ENCODE measurements at regions not wholly inside any gene's neighbourhood (a gene's known extent, or its start where the extent isn't known, plus 50 kb on each side); places are given as distances from the start of the nearest gene placed in this dataset.

GRCh38 chr19:46954993-46955812 lies 64.4 kb upstream of the NPAS1 start:
- TF ChIP-seq POLR2AphosphoS5 (IDR thresholded peaks at IDR 0.05; ENCODE audit: insufficient read depth, low read depth, low read length) (no peak), EZH2 (IDR thresholded peaks at IDR 0.05; ENCODE audit: borderline replicate concordance, low read depth, low read length, severe bottlenecking) (no peak), POLR2A (IDR thresholded peaks at IDR 0.05; ENCODE audit: low read depth, low read length) (no peak), JUN (IDR thresholded peaks at IDR 0.05; ENCODE audit: borderline replicate concordance, insufficient read depth, insufficient read length, low read depth) (no peak), MAX (IDR thresholded peaks at IDR 0.05; ENCODE audit: insufficient read depth, insufficient read length) (no peak), MYC (IDR thresholded peaks at IDR 0.05; ENCODE audit: low read depth, low read length) (no peak), FOS (IDR thresholded peaks at IDR 0.05; ENCODE audit: borderline replicate concordance, insufficient read depth, low read length) (peak; percentile 42), GATA2 (IDR thresholded peaks at IDR 0.05; ENCODE audit: insufficient read depth, insufficient read length, low read depth, low read length) (peak; percentile 93)
- TF ChIP-seq, protein P1, sequence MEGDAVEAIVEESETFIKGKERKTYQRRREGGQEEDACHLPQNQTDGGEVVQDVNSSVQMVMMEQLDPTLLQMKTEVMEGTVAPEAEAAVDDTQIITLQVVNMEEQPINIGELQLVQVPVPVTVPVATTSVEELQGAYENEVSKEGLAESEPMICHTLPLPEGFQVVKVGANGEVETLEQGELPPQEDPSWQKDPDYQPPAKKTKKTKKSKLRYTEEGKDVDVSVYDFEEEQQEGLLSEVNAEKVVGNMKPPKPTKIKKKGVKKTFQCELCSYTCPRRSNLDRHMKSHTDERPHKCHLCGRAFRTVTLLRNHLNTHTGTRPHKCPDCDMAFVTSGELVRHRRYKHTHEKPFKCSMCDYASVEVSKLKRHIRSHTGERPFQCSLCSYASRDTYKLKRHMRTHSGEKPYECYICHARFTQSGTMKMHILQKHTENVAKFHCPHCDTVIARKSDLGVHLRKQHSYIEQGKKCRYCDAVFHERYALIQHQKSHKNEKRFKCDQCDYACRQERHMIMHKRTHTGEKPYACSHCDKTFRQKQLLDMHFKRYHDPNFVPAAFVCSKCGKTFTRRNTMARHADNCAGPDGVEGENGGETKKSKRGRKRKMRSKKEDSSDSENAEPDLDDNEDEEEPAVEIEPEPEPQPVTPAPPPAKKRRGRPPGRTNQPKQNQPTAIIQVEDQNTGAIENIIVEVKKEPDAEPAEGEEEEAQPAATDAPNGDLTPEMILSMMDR (IDR thresholded peaks at IDR 0.05; ENCODE audit: extremely low read depth in 1 of 2, insufficient read depth in 1 of 2, low read depth in 1 of 2, low read length in 2 of 2), result no peak
